Loucy (cell line): ENCODE measurements at regions not wholly inside any gene's neighbourhood (a gene's known extent, or its start where the extent isn't known, plus 50 kb on each side); places are given as distances from the start of the nearest gene placed in this dataset.

Experiments
- H2AFZ ChIP-seq: fragments of 200-600 bp; sonication (generic); 2 replicates; pipeline ENCODE4 v1.6.0; 2016; ENCODE audit warnings: antibody characterized with exemption, mild to moderate bottlenecking, low read length, moderate library complexity
- H3F3A ChIP-seq: fragments of 200-600 bp; 2 replicates; pipeline ENCODE4 v1.6.0; 2016; ENCODE audit warnings: antibody characterized with exemption, low read depth, mild to moderate bottlenecking
- H3K27me3 ChIP-seq: fragments of 200-600 bp; sonication (generic); 2 replicates; pipeline ENCODE4 v1.6.1; 2014; ENCODE audit warnings: low read length, mild to moderate bottlenecking; ENCODE audit not compliant: insufficient read depth, poor library complexity, severe bottlenecking
- H3K36me3 ChIP-seq: fragments of 200-600 bp; sonication (generic); 2 replicates; pipeline ENCODE4 v1.6.1; 2016; ENCODE audit warnings: low read length; ENCODE audit not compliant: insufficient read depth
- H3K4me1 ChIP-seq: fragments of 200-600 bp; sonication (generic); 2 replicates; pipeline ENCODE4 v1.5.1; 2014; ENCODE audit warnings: low read length, mild to moderate bottlenecking; ENCODE audit not compliant: insufficient read depth, poor library complexity, severe bottlenecking
- H3K4me2 ChIP-seq: fragments of 200-600 bp; sonication (generic); 2 replicates; pipeline ENCODE4 v1.6.0; 2014; ENCODE audit warnings: antibody characterized with exemption, low read length, low read depth, mild to moderate bottlenecking; ENCODE audit not compliant: poor library complexity, severe bottlenecking
- H3K4me3 ChIP-seq: fragments of 200-600 bp; sonication (generic); 2 replicates; pipeline ENCODE4 v1.5.1; 2014; ENCODE audit warnings: low read length, mild to moderate bottlenecking, mixed read lengths; ENCODE audit not compliant: poor library complexity, severe bottlenecking
- H3K79me2 ChIP-seq: fragments of 200-600 bp; sonication (generic); 2 replicates; pipeline ENCODE4 v1.6.1; 2014; ENCODE audit warnings: low read length; ENCODE audit not compliant: insufficient read depth
- H3K9ac ChIP-seq: fragments of 200-600 bp; sonication (generic); 2 replicates; pipeline ENCODE4 v1.6.0; 2014; ENCODE audit warnings: mild to moderate bottlenecking, low read depth, low read length, moderate library complexity; ENCODE audit not compliant: poor library complexity, severe bottlenecking
- H3K9me2 ChIP-seq: fragments of 200-600 bp; sonication (generic); replicated peaks from 2 replicates; pipeline ENCODE4 v1.6.1; 2016; ENCODE audit warnings: low read depth, low read length, mixed read lengths
- H3K9me3 ChIP-seq: fragments of 200-600 bp; sonication (generic); 2 replicates; pipeline ENCODE4 v1.6.1; 2014; ENCODE audit warnings: mild to moderate bottlenecking, antibody characterized with exemption, low read length, low read depth; ENCODE audit not compliant: insufficient read depth
- H4K20me1 ChIP-seq: fragments of 200-600 bp; sonication (generic); 2 replicates; pipeline ENCODE4 v1.6.0; 2014; ENCODE audit warnings: antibody characterized with exemption, low read length, mild to moderate bottlenecking; ENCODE audit not compliant: insufficient read depth, poor library complexity, severe bottlenecking
- CTCF ChIP-seq: fragments of 200-600 bp; sonication (generic); conservative IDR thresholded peaks from 2 replicates; pipeline ENCODE4 v1.5.1; 2014; ENCODE audit warnings: mild to moderate bottlenecking, antibody characterized with exemption, low read length
- EZH2phosphoT487 ChIP-seq: fragments of 200-600 bp; IDR thresholded peaks from 2 replicates; pipeline ENCODE4 v1.6.1; 2018; ENCODE audit warnings: antibody characterized with exemption, mild to moderate bottlenecking, moderate library complexity, borderline replicate concordance

GRCh38 chr6:139885909-139886308 lies 511.5 kb upstream of the CITED2 start:
- Histone ChIP-seq H3K4me1 (peaks cover 5% of the 10 kb centered on the region), H3K79me2 (no peaks in the 10 kb centered on the region), H4K20me1 (no peaks in the 10 kb centered on the region), H3K9me2 (no peaks in the 10 kb centered on the region; the same call in 1 of the 2 replicates), H3K4me3 (no peak overlapping the region), H3K9ac (no peak overlapping the region), H3K27me3 (no peaks in the 10 kb centered on the region), H3K9me3 (no peaks in the 10 kb centered on the region), H3K36me3 (no peaks in the 10 kb centered on the region), H2AFZ (no peak overlapping the region), H3K4me2 (no peak overlapping the region), H3F3A (no peaks in the 10 kb centered on the region)
- no peak for TF ChIP-seq EZH2phosphoT487
- TF ChIP-seq CTCF, result no peak

- H3F3A ChIP-seq, result no peaks in the 10 kb centered on the region
- H3K9me3 ChIP-seq, result no peaks in the 10 kb centered on the region
- H3K36me3 ChIP-seq, result no peaks in the 10 kb centered on the region
- H3K4me1 ChIP-seq, result peaks cover 5% of the 10 kb centered on the region
- no peak overlapping the region for H3K4me3 ChIP-seq
- no peaks in the 10 kb centered on the region for H4K20me1 ChIP-seq
- no peaks in the 10 kb centered on the region for H3K9me2 ChIP-seq
- H3K79me2 ChIP-seq, result no peaks in the 10 kb centered on the region
- H3K27me3 ChIP-seq, result no peaks in the 10 kb centered on the region
- H2AFZ ChIP-seq, result no peak overlapping the region
- H3K4me2 ChIP-seq, result no peak overlapping the region
- no peak overlapping the region for H3K9ac ChIP-seq
- TF ChIP-seq CTCF, result no peak
- no peak for TF ChIP-seq EZH2phosphoT487
These were observed 509.3 kb upstream of the CITED2 start for GRCh38 chr6:139883776-139884175.

GRCh38 chr6:139882977-139883728 lies 508.7 kb upstream of the CITED2 start:
- Histone ChIP-seq H3K4me2 (no peak overlapping the region), H3K9ac (no peak overlapping the region), H2AFZ (no peak overlapping the region), H3F3A (no peaks in the 10 kb centered on the region), H4K20me1 (no peaks in the 10 kb centered on the region), H3K4me1 (peaks cover 5% of the 10 kb centered on the region), H3K79me2 (no peaks in the 10 kb centered on the region), H3K9me2 (no peaks in the 10 kb centered on the region), H3K36me3 (no peaks in the 10 kb centered on the region), H3K9me3 (no peaks in the 10 kb centered on the region), H3K27me3 (no peaks in the 10 kb centered on the region), H3K4me3 (no peak overlapping the region)
- TF ChIP-seq CTCF (no peak), EZH2phosphoT487 (no peak)
